GM12878 (cell line): ENCODE measurements at regions not wholly inside any gene's neighbourhood (a gene's known extent, or its start where the extent isn't known, plus 50 kb on each side); places are given as distances from the start of the nearest gene placed in this dataset.

Source experiments
- ATAC-seq: fragments of 200-7000 bp; cut with Tn5 transposase; 3 replicates; pipeline ENCODE4 v1.9.1; 2020; ENCODE audit warnings: mild to moderate bottlenecking, moderate library complexity
- BruUV-seq: library from RNA; stranded (reverse); fragments of 400-500 nt; replicated peaks from 2 replicates; lab custom pipeline; 2021; lab: Mats Ljungman, UMichigan
- CTCF ChIA-PET: fragments of 300-600 bp; sonication (Branson Sonifier 250); formaldehyde crosslinking; extraction: SDS; loops from one replicate; lab custom pipeline; 2021; ENCODE audit warnings: inconsistent platforms; lab: Yijun Ruan, JAX
- POLR2A ChIA-PET: fragments of 350-600 bp; formaldehyde crosslinking; extraction: SDS; loops from one replicate; lab custom pipeline; 2021; ENCODE audit warnings: inconsistent platforms; lab: Charles Lee
- RAD21 ChIA-PET: fragments of 300-600 bp; sonication (Branson Sonifier 250); formaldehyde crosslinking; loops from one replicate; lab custom pipeline; 2023; ENCODE audit warnings: antibody characterized with exemption; ENCODE audit not compliant: unreplicated experiment; lab: Charles Lee
- SMC1A ChIA-PET: fragments of 300-600 bp; sonication (Branson Sonifier 250); formaldehyde crosslinking; loops from one replicate; lab custom pipeline; 2023; ENCODE audit not compliant: unreplicated experiment, uncharacterized antibody; lab: Charles Lee
- DNase-seq: peaks from one replicate; pipeline ENCODE4 v3.0.0-alpha.2; 2011; ENCODE audit warnings: low read depth, low spot score
- FAIRE-seq: peaks from 3 replicates; lab custom pipeline; 2011; peaks lifted over from hg19 to GRCh38; lab: Jason Lieb, UNC
- H2AFZ ChIP-seq: 2 replicates; pipeline ENCODE4 v1.6.0; 2011; ENCODE audit warnings: low read depth, low read length, control low read depth; ENCODE audit not compliant: control insufficient read depth
- H3K27ac ChIP-seq: 2 replicates; pipeline ENCODE4 v1.5.1; 2011; ENCODE audit warnings: control low read depth; ENCODE audit not compliant: control insufficient read depth, insufficient read depth
- H3K27me3 ChIP-seq, 2 experiments: replicated peaks in 1 of 2; 2 replicates each; pipeline versions ENCODE4 v1.6.0 to v1.6.1; 2011; ENCODE audit warnings: low read length in 1 of 2; ENCODE audit not compliant: control insufficient read depth in 2 of 2, insufficient read depth in 2 of 2
- H3K36me3 ChIP-seq, 2 experiments: 2 replicates each; pipeline ENCODE4 v1.5.1; 2011; ENCODE audit warnings: low read length in 1 of 2; ENCODE audit not compliant: control insufficient read depth in 2 of 2, insufficient read depth in 2 of 2
- H3K4me1 ChIP-seq: 2 replicates; pipeline ENCODE4 v1.6.1; 2011; ENCODE audit warnings: mild to moderate bottlenecking, low read length, moderate library complexity, mixed read lengths; ENCODE audit not compliant: control insufficient read depth, insufficient read depth
- H3K4me2 ChIP-seq: 2 replicates; pipeline ENCODE4 v1.6.0; 2011; ENCODE audit warnings: control low read depth; ENCODE audit not compliant: control insufficient read depth, insufficient read depth
- H3K4me3 ChIP-seq: fragments of 200-600 bp; sonication (generic); 2 replicates; pipeline ENCODE4 v1.5.1; 2016
- H3K79me2 ChIP-seq: 2 replicates; pipeline ENCODE4 v1.6.0; 2011; ENCODE audit warnings: low read length; ENCODE audit not compliant: control insufficient read depth, insufficient read depth
- H3K9ac ChIP-seq: 2 replicates; pipeline ENCODE4 v1.8.0; 2011; ENCODE audit warnings: low read length, control low read depth, mixed read lengths; ENCODE audit not compliant: control insufficient read depth, insufficient read depth
- H3K9me3 ChIP-seq: replicated peaks from 3 replicates; pipeline ENCODE4 v1.5.1; 2011; ENCODE audit warnings: mild to moderate bottlenecking, low read length; ENCODE audit not compliant: control insufficient read depth, insufficient read depth
- H4K20me1 ChIP-seq: 2 replicates; pipeline ENCODE4 v1.6.0; 2011; ENCODE audit not compliant: control insufficient read depth, insufficient read depth
- BRCA1 ChIP-seq: IDR thresholded peaks from 2 replicates; pipeline ENCODE4 v1.6.1; 2011; ENCODE audit warnings: low read depth, low read length, improper control_type of control experiment
- CEBPB ChIP-seq, 2 experiments: fragments of 150-350 bp in 1 of 2; IDR thresholded peaks; 2 replicates each; pipeline ENCODE4 v1.6.1; 2012 to 2014; ENCODE audit warnings: low read depth in 2 of 2, low read length in 2 of 2, borderline replicate concordance in 1 of 2, inconsistent platforms in 1 of 2
- CHD2 ChIP-seq: IDR thresholded peaks from 2 replicates; pipeline ENCODE4 v1.6.1; 2011; ENCODE audit warnings: low read depth, low read length, improper control_type of control experiment, borderline replicate concordance
- CREB1 ChIP-seq: IDR thresholded peaks from 2 replicates; pipeline ENCODE4 v1.6.1; 2012; ENCODE audit warnings: low read depth, mild to moderate bottlenecking, inconsistent platforms
- IKZF2 ChIP-seq, 2 experiments: fragments of 450-650 bp; IDR thresholded peaks; 2 replicates each; pipeline ENCODE4 v1.6.1; 2017; ENCODE audit warnings: mild to moderate bottlenecking in 2 of 2, moderate library complexity in 2 of 2
- MTA2 ChIP-seq: fragments of 450-650 bp; IDR thresholded peaks from 2 replicates; pipeline ENCODE4 v1.6.1; 2016; ENCODE audit warnings: low read depth, mild to moderate bottlenecking, moderate library complexity
- MTA3 ChIP-seq: IDR thresholded peaks from 2 replicates; pipeline ENCODE4 v1.6.1; 2012; ENCODE audit warnings: low read length, inconsistent platforms, borderline replicate concordance
- RBBP5 ChIP-seq: fragments of 200-600 bp; sonication (generic); conservative IDR thresholded peaks from 2 replicates; pipeline ENCODE4 v1.6.1; 2016
- RELA ChIP-seq: fragments of 450-650 bp; IDR thresholded peaks from 2 replicates; pipeline ENCODE4 v1.8.0; 2014; ENCODE audit warnings: borderline replicate concordance; ENCODE audit not compliant: partially characterized antibody
- SREBF2 ChIP-seq: IDR thresholded peaks from 2 replicates; pipeline ENCODE4 v1.6.1; 2012; ENCODE audit warnings: mild to moderate bottlenecking, low read length
- WGBS: methylation state at CpG from one replicate; pipeline ENCODE4 v1.1.6; 2016; ENCODE audit warnings: low lambda C conversion rate; ENCODE audit not compliant: insufficient replicate concordance, insufficient coverage; ENCODE audit errors: missing lambda C conversion rate; 5-methylcytosine and 5-hydroxymethylcytosine counted together
- in situ Hi-C: fragments of 300-500 bp; cut with MboI; formaldehyde crosslinking; loops from 9 replicates; pipeline ENCODE4 v1.14.3; 2018; ENCODE audit warnings: mixed read lengths
- intact Hi-C: fragments of 100-400 bp; cut with micrococcal nuclease; formaldehyde crosslinking; loops from one replicate; pipeline ENCODE4 v1.14.2; 2022; ENCODE audit not compliant: unreplicated experiment
- TF ChIP-seq, protein P1 (sequence below): fragments of 450-650 bp; IDR thresholded peaks from 2 replicates; pipeline ENCODE4 v1.6.1; 2016; ENCODE audit warnings: mild to moderate bottlenecking
- TF ChIP-seq, protein P2 (sequence below): fragments of 450-650 bp; IDR thresholded peaks from 2 replicates; pipeline ENCODE4 v1.6.1; 2017; ENCODE audit warnings: low read depth, mild to moderate bottlenecking, moderate library complexity
- TF ChIP-seq, protein P3 (sequence below): fragments of 450-650 bp; IDR thresholded peaks from 2 replicates; pipeline ENCODE4 v1.6.1; 2018; ENCODE audit warnings: mild to moderate bottlenecking, low read depth, moderate library complexity; ENCODE audit not compliant: partially characterized antibody

DNA sequence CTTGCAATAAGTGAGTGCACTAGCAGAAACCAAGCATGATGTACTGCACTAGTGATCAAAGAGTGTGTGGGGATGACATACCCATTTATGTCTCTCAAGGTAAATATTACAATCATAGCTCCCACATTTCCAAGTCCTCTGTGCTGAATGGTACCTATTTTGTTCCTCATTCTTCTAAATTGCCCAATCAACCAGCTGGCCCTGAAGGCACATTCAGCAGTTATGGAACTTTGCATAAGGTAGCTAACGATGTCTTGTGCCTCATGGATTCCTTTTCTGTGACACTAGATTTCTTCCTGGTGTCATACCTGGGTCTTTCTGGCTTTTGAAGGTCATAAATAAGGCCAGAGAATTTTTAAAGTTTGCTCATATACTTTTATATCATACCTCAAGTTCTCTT is 963.0 kb downstream of the SLC4A3 start (continued):
- no peak for TF ChIP-seq SREBF2
- TF ChIP-seq RELA = no peak
- no peak for TF ChIP-seq IKZF2 (IDR thresholded peaks at IDR 0.05)
- no peak for TF ChIP-seq MTA3
- TF ChIP-seq, protein P1, sequence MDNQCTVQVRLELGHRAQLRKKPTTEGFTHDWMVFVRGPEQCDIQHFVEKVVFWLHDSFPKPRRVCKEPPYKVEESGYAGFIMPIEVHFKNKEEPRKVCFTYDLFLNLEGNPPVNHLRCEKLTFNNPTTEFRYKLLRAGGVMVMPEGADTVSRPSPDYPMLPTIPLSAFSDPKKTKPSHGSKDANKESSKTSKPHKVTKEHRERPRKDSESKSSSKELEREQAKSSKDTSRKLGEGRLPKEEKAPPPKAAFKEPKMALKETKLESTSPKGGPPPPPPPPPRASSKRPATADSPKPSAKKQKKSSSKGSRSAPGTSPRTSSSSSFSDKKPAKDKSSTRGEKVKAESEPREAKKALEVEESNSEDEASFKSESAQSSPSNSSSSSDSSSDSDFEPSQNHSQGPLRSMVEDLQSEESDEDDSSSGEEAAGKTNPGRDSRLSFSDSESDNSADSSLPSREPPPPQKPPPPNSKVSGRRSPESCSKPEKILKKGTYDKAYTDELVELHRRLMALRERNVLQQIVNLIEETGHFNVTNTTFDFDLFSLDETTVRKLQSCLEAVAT = no peak
- TF ChIP-seq CHD2 = no peak
- TF ChIP-seq RBBP5 = no peak
- no peak for TF ChIP-seq BRCA1

DNA sequence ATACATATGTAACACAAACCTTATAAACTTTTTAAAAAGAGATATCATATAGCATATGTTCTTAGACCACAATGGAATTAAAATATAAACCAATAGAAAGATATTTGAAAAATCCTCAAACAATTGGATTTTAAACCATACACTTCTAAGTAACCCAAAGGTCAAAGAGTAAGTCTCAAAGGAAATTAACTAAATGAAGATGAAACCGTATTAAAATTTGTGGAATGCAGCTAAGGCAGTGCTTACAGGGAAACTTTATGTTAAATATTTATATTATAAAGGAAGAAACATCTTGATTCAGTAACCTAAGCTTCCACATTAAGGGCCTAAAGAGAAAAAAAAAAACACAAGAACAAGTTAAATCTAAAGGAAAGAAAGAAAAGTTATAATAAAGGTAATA is 966.1 kb downstream of the SLC4A3 start:
- no peak overlapping the region for H3K9ac ChIP-seq
- in situ Hi-C loops = no loop called here
- no peaks in the 10 kb centered on the region for H3K4me1 ChIP-seq
- no peak overlapping the region for H2AFZ ChIP-seq
- ChIA-PET SMC1A (no interaction called here), CTCF (no interaction called here), RAD21 (no interaction called here), POLR2A (interaction anchor here (0.6 kb wide), 1 partner anchor 119 kb away, joined by 3 read pairs; no protein-coding TSS in a partner anchor)
- 0% methylated on average over 1 of the region's 1 CpG for WGBS
- intact Hi-C loops = no loop called here
- no peak overlapping the region for H3K27ac ChIP-seq
- no peak for ATAC-seq
- TF ChIP-seq MTA2 (no peak), CREB1 (no peak), CEBPB (IDR thresholded peaks at IDR 0.05; ENCODE audit: borderline replicate concordance in 1 of 2, low read depth in 2 of 2, low read length in 2 of 2) (no peak)
- TF ChIP-seq, protein P2, sequence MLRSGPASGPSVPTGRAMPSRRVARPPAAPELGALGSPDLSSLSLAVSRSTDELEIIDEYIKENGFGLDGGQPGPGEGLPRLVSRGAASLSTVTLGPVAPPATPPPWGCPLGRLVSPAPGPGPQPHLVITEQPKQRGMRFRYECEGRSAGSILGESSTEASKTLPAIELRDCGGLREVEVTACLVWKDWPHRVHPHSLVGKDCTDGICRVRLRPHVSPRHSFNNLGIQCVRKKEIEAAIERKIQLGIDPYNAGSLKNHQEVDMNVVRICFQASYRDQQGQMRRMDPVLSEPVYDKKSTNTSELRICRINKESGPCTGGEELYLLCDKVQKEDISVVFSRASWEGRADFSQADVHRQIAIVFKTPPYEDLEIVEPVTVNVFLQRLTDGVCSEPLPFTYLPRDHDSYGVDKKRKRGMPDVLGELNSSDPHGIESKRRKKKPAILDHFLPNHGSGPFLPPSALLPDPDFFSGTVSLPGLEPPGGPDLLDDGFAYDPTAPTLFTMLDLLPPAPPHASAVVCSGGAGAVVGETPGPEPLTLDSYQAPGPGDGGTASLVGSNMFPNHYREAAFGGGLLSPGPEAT = no peak
- TF ChIP-seq, protein P3, sequence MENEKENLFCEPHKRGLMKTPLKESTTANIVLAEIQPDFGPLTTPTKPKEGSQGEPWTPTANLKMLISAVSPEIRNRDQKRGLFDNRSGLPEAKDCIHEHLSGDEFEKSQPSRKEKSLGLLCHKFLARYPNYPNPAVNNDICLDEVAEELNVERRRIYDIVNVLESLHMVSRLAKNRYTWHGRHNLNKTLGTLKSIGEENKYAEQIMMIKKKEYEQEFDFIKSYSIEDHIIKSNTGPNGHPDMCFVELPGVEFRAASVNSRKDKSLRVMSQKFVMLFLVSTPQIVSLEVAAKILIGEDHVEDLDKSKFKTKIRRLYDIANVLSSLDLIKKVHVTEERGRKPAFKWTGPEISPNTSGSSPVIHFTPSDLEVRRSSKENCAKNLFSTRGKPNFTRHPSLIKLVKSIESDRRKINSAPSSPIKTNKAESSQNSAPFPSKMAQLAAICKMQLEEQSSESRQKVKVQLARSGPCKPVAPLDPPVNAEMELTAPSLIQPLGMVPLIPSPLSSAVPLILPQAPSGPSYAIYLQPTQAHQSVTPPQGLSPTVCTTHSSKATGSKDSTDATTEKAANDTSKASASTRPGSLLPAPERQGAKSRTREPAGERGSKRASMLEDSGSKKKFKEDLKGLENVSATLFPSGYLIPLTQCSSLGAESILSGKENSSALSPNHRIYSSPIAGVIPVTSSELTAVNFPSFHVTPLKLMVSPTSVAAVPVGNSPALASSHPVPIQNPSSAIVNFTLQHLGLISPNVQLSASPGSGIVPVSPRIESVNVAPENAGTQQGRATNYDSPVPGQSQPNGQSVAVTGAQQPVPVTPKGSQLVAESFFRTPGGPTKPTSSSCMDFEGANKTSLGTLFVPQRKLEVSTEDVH = no peak
- BruUV-seq = no TSS peak
- H3K4me3 ChIP-seq = no peak overlapping the region
- no peaks in the 10 kb centered on the region for H3K79me2 ChIP-seq
- H3K4me2 ChIP-seq = no peak overlapping the region
- no peaks in the 10 kb centered on the region for H3K36me3 ChIP-seq
- H4K20me1 ChIP-seq = no peaks in the 10 kb centered on the region
- no peak for DNase-seq
- FAIRE-seq = no peak
- no peaks in the 10 kb centered on the region for H3K9me3 ChIP-seq
- no peaks in the 10 kb centered on the region for H3K27me3 ChIP-seq
